ENCODE measurements at regions not wholly inside any gene's neighbourhood (a gene's known extent, or its start where the extent isn't known, plus 50 kb on each side); places are given as distances from the start of the nearest gene placed in this dataset.

- H3K9me3 Mint-ChIP-seq: no peaks in the 10 kb centered on the region
- ATAC-seq (no peak), DNase-seq (no peak)
- H3K4me1 Mint-ChIP-seq: no peaks in the 10 kb centered on the region
- peaks cover 28% of the 10 kb centered on the region for H3K27me3 Mint-ChIP-seq
- no peaks in the 10 kb centered on the region for H3K36me3 Mint-ChIP-seq (ENCODE audit: low read depth)
- H3K27ac Mint-ChIP-seq: no peak overlapping the region
- no peak overlapping the region for H3K4me3 Mint-ChIP-seq
These were observed 477.4 kb upstream of the MDFIC2 start for GRCh38 chr3:70789878-70790277.

- Mint-ChIP-seq H3K4me1 (no peaks in the 10 kb centered on the region), H3K27me3 (peaks cover 7% of the 10 kb centered on the region), H3K4me3 (no peak overlapping the region), H3K36me3 (ENCODE audit: low read depth) (no peaks in the 10 kb centered on the region), H3K9me3 (peaks cover 8% of the 10 kb centered on the region), H3K27ac (no peak overlapping the region)
- DNase-seq: no peak
- ATAC-seq: no peak
These were observed 468.4 kb upstream of the MDFIC2 start for GRCh38 chr3:70780790-70781189.

DNA sequence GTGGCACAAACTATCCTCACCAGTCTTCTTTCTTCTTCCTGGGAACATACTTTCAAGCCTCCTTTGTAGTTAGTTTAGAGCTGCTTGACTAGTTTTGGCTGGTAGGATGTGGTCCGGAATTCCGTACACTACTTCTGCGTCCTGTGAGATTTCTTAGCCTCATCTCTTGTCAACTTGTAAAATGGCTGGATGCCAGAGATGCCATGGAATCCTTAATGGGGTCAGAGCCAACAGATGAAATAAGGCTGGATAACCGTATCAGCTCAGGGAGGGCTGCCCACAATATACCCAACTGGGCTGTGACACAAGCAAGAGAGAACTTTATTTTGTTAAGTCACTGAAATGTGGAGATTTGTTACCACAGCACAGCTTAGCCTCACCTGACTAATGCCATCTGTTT lies 466.9 kb upstream of the MDFIC2 start:
- peaks cover 8% of the 10 kb centered on the region for H3K9me3 Mint-ChIP-seq
- no peak overlapping the region for H3K4me3 Mint-ChIP-seq
- H3K27ac Mint-ChIP-seq: no peak overlapping the region
- H3K36me3 Mint-ChIP-seq (ENCODE audit: low read depth): no peaks in the 10 kb centered on the region
- DNase-seq (no peak), ATAC-seq (no peak)
- peaks cover 14% of the 10 kb centered on the region for H3K27me3 Mint-ChIP-seq
- H3K4me1 Mint-ChIP-seq: no peaks in the 10 kb centered on the region

GRCh38 chr3:70776081-70776480 lies 463.6 kb upstream of the MDFIC2 start:
- Mint-ChIP-seq H3K36me3 (ENCODE audit: low read depth) (no peaks in the 10 kb centered on the region), H3K4me3 (no peak overlapping the region), H3K27ac (no peak overlapping the region), H3K27me3 (peaks cover 22% of the 10 kb centered on the region), H3K4me1 (peaks cover 11% of the 10 kb centered on the region), H3K9me3 (peaks cover 8% of the 10 kb centered on the region)
- ATAC-seq (no peak), DNase-seq (no peak)

DNA sequence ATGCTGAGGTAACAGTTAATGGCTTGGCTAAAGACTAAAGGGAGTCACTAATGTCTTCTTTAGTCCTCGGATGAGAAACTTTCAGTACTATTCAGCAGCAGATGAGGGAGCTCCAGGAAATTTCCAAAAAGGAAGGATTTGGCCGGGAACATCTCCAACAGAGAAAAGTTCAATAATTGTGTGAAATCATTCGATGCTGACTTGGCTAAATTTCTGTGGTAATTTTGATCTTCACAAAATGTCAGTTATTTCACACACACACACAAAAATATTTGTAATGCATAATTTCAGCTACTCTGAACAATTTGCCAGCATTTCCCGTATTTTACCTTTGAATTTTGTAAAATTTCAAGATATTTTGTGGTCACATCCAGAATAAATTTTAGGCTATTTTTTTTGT lies 462.8 kb upstream of the MDFIC2 start:
- Mint-ChIP-seq H3K36me3 (ENCODE audit: low read depth) (no peaks in the 10 kb centered on the region), H3K4me3 (no peak overlapping the region), H3K27ac (no peak overlapping the region), H3K27me3 (peaks cover 28% of the 10 kb centered on the region), H3K4me1 (peaks cover 14% of the 10 kb centered on the region), H3K9me3 (peaks cover 8% of the 10 kb centered on the region)
- ATAC-seq (no peak), DNase-seq (no peak)

DNA sequence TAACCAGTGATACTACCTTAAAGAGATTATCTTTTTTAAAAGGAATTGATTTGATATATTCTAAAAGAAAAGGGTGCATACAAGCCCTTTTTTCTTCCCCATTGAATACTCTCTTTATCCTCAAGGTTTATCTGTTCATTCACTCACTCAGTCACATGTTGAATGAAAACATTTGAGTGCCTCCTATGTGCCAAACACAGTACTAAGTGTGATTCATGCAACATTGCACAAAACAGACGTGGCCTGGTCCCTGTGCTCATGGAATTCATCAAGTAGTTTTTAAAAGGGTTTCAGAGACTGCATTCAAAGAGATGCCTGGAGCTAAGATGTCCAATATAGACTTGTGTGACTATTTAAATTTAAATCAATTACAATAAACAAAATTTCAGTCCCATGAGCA lies 462.2 kb upstream of the MDFIC2 start:
- no peaks in the 10 kb centered on the region for H3K36me3 Mint-ChIP-seq (ENCODE audit: low read depth)
- H3K4me1 Mint-ChIP-seq: peaks cover 14% of the 10 kb centered on the region
- DNase-seq (no peak), ATAC-seq (no peak)
- peaks cover 33% of the 10 kb centered on the region for H3K27me3 Mint-ChIP-seq
- H3K9me3 Mint-ChIP-seq: peaks cover 8% of the 10 kb centered on the region
- H3K4me3 Mint-ChIP-seq: no peak overlapping the region
- no peak overlapping the region for H3K27ac Mint-ChIP-seq

DNA sequence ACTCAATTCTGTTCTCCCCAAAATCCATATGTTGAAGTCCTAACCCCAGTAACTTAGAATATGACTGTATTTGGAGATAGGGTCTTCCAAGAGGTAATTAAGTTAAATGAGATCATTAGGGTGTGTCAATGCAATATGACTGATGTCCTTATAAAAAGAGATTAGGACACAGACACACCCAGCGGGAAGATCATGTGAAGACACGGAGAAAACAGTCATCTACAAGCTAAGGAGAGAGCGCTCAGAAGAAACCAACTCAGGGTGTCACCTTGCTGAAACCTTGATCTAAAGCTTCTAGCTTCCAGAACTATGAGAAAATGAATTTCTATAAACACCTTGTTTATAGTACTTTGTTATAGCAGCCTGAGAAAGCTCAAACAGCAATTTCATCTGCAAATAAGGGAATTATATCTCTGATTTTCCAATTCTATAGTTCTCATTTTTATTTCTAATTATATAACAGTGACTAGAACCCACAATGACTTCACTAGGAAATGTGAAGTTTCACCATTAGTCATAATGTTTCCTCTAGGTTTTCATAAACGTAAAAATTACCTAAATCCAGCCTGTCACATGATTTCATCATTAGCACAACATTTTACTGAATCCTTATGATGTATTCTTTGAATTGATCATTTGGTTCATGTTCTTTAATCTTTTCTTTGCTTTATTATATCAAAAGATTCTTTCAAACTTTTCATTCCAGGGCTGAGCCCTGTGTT lies 459.1 kb upstream of the MDFIC2 start:
- no peaks in the 10 kb centered on the region for H3K9me3 Mint-ChIP-seq
- ATAC-seq (peak; percentile 49), DNase-seq (no peak)
- H3K27ac Mint-ChIP-seq: no peak overlapping the region
- peaks cover 14% of the 10 kb centered on the region for H3K4me1 Mint-ChIP-seq
- no peak overlapping the region for H3K4me3 Mint-ChIP-seq
- H3K27me3 Mint-ChIP-seq: peaks cover 40% of the 10 kb centered on the region
- H3K36me3 Mint-ChIP-seq (ENCODE audit: low read depth): no peaks in the 10 kb centered on the region

DNA sequence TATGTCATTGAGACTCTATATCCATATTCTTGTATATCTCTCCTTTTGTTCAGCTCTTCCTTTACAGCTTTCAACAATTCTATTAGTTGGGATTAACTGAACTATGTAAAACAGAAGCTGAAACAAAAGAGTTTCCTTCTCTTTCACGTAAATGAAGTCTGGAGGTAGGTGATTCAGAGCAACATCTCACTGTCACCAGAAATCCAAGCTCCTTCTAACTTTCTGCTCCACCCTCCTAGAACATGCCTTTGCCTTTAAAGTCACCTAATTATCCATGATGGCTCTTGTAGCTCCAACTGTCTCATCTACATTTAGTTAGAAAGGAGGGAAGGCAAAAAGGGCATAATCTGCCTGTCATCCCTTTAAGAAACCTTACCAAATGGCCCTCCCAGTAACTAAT lies 458.2 kb upstream of the MDFIC2 start:
- H3K9me3 Mint-ChIP-seq: no peaks in the 10 kb centered on the region
- no peak overlapping the region for H3K27ac Mint-ChIP-seq
- DNase-seq: no peak
- H3K27me3 Mint-ChIP-seq: peaks cover 46% of the 10 kb centered on the region
- ATAC-seq: no peak
- H3K4me1 Mint-ChIP-seq: peaks cover 14% of the 10 kb centered on the region
- H3K36me3 Mint-ChIP-seq (ENCODE audit: low read depth): no peaks in the 10 kb centered on the region
- H3K4me3 Mint-ChIP-seq: no peak overlapping the region

DNA sequence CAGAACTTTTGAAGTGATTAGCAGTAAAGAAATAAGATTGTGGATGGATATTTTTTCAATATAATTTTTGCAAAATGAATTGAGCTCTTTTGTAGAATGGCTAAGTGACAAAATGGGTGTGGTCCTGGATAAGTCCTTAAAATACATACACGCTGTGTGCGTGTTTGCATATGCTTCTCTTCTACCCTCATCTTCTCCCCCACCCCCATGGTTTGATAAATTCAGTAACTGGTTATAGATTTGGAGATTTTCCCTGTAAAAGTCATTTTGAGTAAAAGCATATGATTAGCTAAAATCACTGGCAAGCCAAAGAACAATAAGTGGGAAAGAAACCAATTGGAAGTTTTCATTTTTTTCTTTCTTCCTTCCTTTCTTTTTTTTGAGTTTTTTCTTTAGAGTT lies 453.9 kb upstream of the MDFIC2 start:
- peaks cover 37% of the 10 kb centered on the region for H3K27me3 Mint-ChIP-seq
- no peaks in the 10 kb centered on the region for H3K9me3 Mint-ChIP-seq
- ATAC-seq: no peak
- no peak overlapping the region for H3K4me3 Mint-ChIP-seq
- H3K36me3 Mint-ChIP-seq (ENCODE audit: low read depth): no peaks in the 10 kb centered on the region
- no peak overlapping the region for H3K27ac Mint-ChIP-seq
- no peak for DNase-seq
- peaks cover 5% of the 10 kb centered on the region for H3K4me1 Mint-ChIP-seq

- no peaks in the 10 kb centered on the region for H3K9me3 Mint-ChIP-seq
- DNase-seq: no peak
- no peak overlapping the region for H3K27ac Mint-ChIP-seq
- no peaks in the 10 kb centered on the region for H3K4me1 Mint-ChIP-seq
- no peak for ATAC-seq
- H3K4me3 Mint-ChIP-seq: no peak overlapping the region
- no peaks in the 10 kb centered on the region for H3K36me3 Mint-ChIP-seq (ENCODE audit: low read depth)
- peaks cover 21% of the 10 kb centered on the region for H3K27me3 Mint-ChIP-seq
These were observed 451.5 kb upstream of the MDFIC2 start for GRCh38 chr3:70763894-70764293.

GRCh38 chr3:70757658-70758057 lies 445.2 kb upstream of the MDFIC2 start:
- Mint-ChIP-seq H3K9me3 (no peaks in the 10 kb centered on the region), H3K27ac (no peak overlapping the region), H3K36me3 (ENCODE audit: low read depth) (no peaks in the 10 kb centered on the region), H3K4me3 (no peak overlapping the region), H3K4me1 (no peaks in the 10 kb centered on the region), H3K27me3 (no peaks in the 10 kb centered on the region)
- no peak for DNase-seq
- no peak for ATAC-seq

- Mint-ChIP-seq H3K4me3 (no peak overlapping the region), H3K4me1 (no peaks in the 10 kb centered on the region), H3K9me3 (no peaks in the 10 kb centered on the region), H3K36me3 (ENCODE audit: low read depth) (no peaks in the 10 kb centered on the region), H3K27me3 (peaks cover 5% of the 10 kb centered on the region), H3K27ac (no peak overlapping the region)
- no peak for DNase-seq
- no peak for ATAC-seq
These were observed 443.1 kb upstream of the MDFIC2 start for GRCh38 chr3:70755526-70755925.

DNA sequence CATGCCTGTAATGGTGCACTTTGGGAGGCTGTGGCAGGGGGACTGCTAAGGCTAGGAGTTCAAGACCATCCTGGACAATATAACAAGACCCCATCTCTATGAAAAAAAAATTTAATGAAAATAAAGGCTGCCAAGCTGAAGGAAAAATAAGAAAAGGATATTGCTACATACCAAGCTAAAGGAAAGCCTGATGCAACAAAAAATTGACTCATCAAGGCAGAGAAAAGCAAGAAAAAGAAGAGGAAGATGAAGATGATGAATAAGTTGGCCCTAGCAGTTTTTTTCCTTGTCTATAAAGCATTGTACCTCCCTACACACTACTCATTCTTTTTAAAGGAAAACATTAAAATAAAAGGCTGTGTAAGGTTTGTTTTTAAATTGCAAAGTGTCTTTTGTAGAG lies 441.9 kb upstream of the MDFIC2 start:
- Mint-ChIP-seq H3K27me3 (peaks cover 8% of the 10 kb centered on the region), H3K4me1 (no peaks in the 10 kb centered on the region), H3K9me3 (no peaks in the 10 kb centered on the region), H3K36me3 (ENCODE audit: low read depth) (no peaks in the 10 kb centered on the region), H3K4me3 (no peak overlapping the region), H3K27ac (no peak overlapping the region)
- ATAC-seq (no peak), DNase-seq (no peak)

- Mint-ChIP-seq H3K9me3 (no peaks in the 10 kb centered on the region), H3K27ac (no peak overlapping the region), H3K27me3 (peaks cover 12% of the 10 kb centered on the region), H3K4me3 (no peak overlapping the region), H3K36me3 (ENCODE audit: low read depth) (no peaks in the 10 kb centered on the region), H3K4me1 (no peaks in the 10 kb centered on the region)
- DNase-seq (no peak), ATAC-seq (no peak)
These were observed 441.1 kb upstream of the MDFIC2 start for GRCh38 chr3:70753572-70753971.

DNA sequence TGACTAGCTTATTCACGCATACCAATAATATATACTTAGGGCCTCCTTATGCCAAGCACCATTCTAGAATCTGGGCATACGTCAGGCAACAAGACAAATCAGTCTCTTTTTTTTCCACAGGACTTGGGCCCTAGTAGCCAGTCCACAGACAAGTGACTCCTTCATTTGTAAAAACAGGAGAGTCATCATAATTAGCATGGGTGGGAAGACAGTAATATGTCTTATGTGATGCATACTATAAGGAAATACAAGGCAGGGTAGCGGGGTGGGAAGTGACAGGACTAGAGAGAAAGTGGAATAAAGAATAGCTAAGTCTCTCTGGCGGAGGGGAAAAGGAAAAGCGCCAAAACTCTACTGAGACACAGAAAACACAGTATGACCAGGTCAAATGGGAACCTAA lies 439.6 kb upstream of the MDFIC2 start:
- no peak for ATAC-seq
- Mint-ChIP-seq H3K27ac (no peak overlapping the region), H3K4me3 (no peak overlapping the region)

GRCh38 chr3:70749122-70749521 lies 436.7 kb upstream of the MDFIC2 start:
- no peaks in the 10 kb centered on the region for H3K4me1 Mint-ChIP-seq
- H3K27me3 Mint-ChIP-seq: peaks cover 25% of the 10 kb centered on the region
- no peaks in the 10 kb centered on the region for H3K9me3 Mint-ChIP-seq
- DNase-seq: no peak
- no peak overlapping the region for H3K4me3 Mint-ChIP-seq
- H3K36me3 Mint-ChIP-seq (ENCODE audit: low read depth): no peaks in the 10 kb centered on the region
- no peak for ATAC-seq
- no peak overlapping the region for H3K27ac Mint-ChIP-seq

More for the DNA sequence above, 439.6 kb upstream of the MDFIC2 start:
- Mint-ChIP-seq H3K27me3 (peaks cover 18% of the 10 kb centered on the region), H3K4me1 (no peaks in the 10 kb centered on the region), H3K9me3 (no peaks in the 10 kb centered on the region), H3K36me3 (ENCODE audit: low read depth) (no peaks in the 10 kb centered on the region)
- DNase-seq: no peak

Measured in activated naive CD8-positive, alpha-beta T cell treated with anti-CD3 and anti-CD28 coated beads, Interleukin-2, amount 50 U/mL, for 24 hours (primary cell).